ENCODE measurements at regions not wholly inside any gene's neighbourhood (a gene's known extent, or its start where the extent isn't known, plus 50 kb on each side); places are given as distances from the start of the nearest gene placed in this dataset.
A peak's percentile ranks its signal among the peaks of the same experiment; 100 is the strongest.

DNA sequence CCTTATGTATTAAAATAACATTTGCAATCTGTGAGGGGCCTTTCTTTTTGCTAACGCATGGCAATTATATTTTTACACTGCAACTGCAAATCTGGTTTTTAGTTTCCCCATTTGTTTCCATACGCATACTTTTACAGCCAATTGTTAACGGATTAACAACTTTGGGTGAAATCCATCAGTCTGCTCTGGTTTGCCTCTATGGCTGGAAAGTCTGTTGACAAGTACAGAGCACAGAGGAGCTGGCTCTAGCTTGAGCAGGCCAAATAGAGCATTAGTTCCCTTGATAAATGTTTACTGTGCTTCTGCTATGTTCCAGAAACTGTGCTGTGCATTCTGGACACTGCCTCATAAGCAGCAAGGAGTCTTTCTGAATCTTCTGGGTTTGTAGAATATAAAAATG is 400.4 kb upstream of the KIF2A start:
- DNase-seq (ENCODE audit: low spot score), result no peak

DNA sequence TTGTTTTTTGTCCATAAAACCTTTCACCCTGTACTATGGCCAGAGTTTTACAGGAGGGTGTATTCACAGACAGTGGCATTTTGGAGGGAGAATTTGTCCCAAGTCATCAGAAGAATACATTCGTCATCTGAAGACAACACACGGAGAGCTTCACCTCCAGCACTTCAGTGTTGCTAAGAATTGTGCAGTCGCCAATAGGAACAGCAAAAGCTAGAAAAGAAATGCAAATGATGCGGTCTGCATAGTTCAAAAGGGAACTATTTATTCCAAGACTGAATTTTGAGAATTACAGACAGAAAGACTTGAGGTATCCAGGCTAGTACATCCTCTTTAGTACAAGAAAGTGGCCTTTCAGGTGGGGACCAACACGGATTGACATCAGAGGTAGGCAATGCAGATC is 399.2 kb upstream of the KIF2A start:
- DNase-seq (ENCODE audit: low spot score), result no peak

DNA sequence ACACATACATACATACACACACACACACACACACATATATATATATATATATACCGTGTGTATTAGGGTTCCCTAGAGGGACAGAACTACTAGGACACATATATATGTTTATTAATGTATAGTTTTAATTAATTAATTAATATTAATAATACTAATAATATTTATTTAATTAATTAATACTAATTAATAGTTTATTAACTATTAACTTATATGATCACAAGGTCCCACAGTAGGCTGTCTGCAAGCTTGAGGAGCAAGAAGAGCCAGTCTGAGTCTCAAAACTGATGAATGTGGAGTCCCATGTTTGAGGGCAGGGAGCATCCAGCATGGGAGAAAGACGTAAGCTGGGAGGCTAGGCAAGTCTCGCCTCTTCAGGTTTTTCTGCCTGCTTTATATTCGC is 398.0 kb upstream of the KIF2A start:
- no peak for DNase-seq (ENCODE audit: low spot score)

DNA sequence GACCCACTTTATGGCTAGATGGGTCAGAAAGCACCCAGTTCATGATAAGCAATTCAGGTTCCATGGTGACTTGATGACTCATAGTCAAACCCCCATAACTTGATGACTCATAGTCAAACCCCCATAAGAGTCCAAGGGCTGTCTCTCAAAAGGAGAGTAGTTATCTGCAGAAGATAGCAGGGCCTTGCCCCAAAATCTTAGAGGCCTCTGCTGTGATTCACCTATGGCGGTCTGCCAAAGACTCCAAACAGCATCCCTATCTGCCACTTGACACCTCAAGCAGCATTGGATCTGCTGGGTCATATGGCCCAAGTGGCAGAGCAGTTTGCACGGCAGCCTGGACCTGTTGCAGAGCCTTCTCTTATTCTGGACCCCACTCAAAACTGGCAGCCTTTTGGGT is 395.2 kb upstream of the KIF2A start:
- no peak for DNase-seq (ENCODE audit: low spot score)

DNA sequence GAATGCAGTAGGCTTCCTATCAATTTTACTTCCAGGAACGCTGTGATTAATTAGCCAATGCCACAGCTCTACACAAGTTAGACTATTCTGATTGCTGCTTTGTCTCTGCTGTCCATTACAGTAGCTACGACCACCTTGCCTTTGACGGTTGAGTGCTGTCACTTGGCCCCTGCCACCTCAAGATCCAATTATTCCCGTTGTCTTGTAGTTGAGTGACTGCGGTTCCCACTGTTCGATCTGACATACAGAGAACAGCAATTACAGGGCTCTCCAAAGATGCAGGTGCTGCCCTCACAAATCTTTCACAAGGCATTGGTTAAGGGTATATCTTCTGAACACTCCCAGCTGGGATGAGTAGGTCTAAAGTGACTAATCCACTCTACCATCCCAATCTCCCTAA is 393.4 kb upstream of the KIF2A start:
- DNase-seq (ENCODE audit: low spot score), result no peak

DNA sequence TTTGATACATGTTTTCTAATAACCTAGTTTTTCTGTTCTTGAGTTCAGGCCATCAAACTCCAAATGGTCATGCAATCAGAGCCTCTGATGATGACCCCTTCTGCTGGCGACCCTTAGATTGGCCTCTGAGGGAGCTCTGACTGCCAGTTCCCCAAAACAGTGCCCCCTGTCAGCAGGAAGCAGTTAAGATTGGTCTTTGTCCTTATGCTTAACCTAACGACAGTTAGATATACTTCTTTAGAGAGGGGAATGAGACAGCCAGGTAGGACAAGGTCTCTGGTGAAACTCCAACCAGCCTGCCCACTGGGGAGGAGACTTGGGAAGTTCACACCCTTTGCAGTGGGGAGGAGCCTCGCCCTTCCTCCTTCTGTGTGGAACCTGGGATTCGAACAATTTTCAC is 390.4 kb upstream of the KIF2A start:
- no peak for DNase-seq (ENCODE audit: low spot score)

DNA sequence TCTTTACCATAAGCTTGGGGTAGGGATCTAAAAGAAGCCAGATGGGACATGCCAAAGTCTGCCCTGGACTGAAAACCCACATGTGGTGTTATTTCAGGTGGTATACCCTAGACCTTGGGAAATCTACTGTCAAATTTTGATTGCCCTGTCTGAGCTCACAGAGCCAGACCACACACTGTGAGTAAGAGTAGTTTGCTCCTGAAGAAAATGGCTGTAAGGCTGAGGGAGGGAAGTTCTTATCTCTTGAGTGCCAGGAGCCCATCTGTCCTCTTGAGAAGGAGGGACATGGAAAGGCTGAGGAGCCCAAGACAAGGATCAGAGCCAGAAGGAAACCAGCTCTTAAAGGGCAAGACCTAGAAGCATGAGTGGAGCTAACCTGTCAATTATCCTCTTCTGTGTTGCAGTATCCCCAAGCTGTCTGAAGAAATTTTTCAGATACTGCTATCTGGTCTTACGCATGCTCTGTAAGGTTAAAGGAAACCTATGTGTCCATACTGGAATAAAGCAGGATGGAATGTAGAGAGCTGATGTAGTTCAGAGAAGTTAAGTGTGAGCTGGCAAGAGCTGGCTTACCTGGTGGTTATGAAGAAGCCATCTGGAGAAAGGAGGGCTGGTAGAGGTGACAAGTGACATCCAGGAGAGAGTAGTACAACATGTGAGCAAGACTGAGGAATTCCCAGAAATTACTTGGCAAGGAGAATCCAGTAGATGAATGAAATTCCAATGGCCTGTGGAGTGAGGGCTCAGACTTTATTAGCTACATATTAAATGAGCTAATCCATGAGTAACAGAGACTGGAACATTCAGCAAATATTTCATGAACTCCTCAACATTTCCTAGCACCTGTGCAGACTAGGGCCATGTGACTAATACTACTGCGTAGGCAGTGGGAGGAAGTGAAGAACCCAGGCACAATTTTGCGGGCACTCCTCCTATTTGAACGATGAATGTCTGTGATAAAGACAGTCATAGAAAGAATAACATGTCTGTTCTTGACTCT is 389.1 kb upstream of the KIF2A start:
- DNase-seq (ENCODE audit: low spot score), result no peak

DNA sequence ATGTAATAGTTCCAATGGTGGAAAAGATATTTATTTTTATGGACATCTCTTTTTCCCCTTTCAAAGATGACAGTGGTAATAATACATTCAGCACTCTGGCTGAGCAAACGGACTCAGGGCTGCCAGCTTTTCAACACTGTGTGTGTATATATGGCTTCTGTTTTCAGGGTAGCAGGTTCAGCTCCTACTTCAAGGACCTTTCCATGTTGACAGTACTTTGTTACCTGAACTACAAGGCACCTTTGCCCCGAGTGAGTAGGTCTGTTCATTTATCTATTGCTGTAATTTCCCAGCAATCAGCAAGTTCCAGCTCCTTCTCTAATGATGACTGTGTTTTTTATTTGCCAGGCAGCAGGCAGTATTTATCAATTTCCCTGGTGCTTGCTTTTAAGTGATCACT is 387.4 kb upstream of the KIF2A start:
- no peak for DNase-seq (ENCODE audit: low spot score)

DNA sequence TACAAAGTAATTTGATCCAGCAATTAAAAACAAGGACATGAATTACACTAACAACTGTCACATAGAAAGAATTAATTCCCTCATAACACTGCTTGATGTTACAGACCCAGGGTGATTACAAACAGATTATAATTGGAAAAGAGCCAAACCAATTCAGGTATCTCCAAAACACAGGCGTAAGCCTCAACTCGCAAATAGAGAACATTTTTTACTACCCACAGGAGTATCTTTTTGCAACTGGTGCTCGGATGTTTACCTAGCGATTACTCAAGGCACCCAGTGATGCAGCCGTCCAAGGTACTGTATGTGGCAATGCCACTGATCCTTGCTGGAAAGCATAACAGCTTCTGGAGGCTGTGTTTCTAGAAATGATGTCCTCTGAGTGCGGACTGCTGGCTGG is 386.1 kb upstream of the KIF2A start:
- peak; percentile 88 for DNase-seq (ENCODE audit: low spot score)

DNA sequence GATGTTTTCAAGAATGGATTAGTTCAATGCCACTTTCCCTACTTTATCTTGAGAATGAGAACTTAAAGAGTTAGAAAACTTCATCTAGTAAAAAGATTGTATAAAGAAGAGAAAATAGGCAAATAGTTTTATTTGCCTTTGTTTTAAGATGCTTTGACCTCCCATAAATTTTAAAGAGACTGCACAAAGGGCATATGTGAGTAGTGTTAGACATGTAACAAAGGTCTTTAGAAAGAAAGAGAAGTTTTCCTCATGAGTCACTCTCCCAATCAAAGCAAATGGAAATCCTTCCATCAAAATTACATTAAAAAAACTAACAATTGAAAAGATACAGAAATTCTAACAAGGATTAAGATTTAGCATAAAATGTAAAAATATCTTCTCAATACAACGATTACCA is 381.8 kb upstream of the KIF2A start:
- no peak for DNase-seq (ENCODE audit: low spot score)

DNA sequence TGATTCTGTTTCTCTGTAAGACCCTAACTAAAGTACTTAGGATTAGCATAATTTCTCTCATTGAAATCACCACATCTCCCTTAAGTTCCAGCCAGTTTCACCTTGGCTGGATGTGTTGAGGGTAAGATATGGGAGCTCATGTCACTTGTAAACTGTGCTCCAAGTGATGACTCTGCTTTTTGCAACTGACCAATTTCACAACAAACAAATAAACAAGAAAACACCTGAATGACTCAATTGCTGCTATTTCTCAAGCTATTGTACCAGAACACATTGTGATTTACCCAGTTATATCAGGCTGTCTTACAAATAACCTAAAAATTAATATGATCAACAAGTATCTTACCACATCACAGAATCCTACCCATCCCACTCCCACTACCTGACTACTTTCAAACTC is 379.1 kb upstream of the KIF2A start:
- DNase-seq (ENCODE audit: low spot score), result no peak

DNA sequence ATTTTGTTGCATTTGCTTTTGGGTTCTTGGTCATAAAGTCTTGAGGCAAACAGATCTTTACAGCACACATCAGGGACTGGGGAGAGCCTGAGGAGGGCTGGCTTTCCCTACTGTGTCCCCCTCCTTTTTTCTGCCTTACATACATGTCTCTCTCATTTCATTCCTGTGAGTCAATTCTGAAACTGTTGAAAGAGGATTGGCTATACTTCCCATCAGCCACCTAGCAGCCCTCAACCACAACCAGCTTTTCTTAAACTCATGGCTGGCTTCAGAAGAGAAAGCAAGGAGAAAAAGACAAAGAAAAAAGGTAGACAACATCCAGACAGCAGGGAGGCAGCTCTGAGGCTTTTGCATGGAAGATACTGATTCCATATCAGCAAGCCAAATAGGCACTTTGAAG is 374.8 kb upstream of the KIF2A start:
- no peak for DNase-seq (ENCODE audit: low spot score)

DNA sequence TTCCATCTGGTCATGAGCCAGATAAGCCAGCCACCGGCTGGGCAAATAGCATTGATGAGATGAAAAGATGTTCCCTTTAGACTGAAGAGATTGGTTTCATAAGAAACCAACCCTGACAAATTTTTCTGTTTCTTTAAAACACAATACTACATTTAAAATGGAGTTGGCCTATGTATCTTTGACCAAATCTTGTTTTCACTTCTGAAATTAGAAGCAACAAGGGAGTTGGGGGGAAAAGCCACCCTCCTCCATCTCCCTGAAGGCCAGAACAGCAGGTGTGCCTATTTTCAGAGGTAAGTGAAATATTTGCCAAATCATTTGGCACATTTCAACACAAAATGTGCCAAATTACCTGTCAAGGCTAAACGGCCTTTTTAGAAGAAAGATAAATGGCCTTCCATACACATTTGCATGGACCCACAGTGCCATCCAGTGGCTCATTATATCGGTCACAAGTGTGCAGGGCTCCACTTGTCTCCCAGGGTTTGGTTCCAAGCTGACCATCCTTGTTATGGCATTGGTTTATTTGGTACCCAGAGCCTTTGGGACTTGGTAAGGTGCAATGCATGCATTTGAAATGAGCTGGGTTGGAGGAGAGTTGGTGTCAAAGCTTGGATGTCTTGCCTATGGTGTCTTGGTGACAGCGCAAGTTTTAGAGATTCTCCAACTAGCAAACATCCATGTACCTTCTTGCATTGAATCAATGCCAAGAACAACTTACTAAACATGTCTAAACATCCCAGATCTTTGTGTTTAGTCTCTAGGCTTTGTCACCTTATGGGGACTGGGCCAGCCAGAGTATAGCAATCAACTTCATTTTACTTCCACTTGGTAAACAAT is 372.0 kb upstream of the KIF2A start:
- DNase-seq (ENCODE audit: low spot score), result peak; percentile 61

DNA sequence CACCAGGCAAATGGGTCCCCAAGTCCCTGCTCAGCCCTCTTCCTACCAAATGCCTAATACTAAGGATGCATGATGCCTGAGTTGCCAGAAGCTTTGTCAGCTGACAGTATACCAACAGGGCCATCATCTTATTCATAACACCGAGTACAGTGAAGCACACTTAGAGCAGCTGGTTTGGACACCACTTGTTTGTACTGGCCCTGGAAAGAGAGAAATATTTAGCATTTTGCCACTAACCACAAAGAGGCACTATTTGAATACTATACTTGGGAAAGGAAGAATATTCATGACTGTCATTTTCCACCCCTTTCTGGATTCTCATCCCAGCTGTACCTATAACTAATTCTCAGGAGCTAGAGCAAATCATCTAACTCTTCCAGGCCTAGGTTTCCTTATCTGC is 364.4 kb upstream of the KIF2A start:
- DNase-seq (ENCODE audit: low spot score), result no peak

DNA sequence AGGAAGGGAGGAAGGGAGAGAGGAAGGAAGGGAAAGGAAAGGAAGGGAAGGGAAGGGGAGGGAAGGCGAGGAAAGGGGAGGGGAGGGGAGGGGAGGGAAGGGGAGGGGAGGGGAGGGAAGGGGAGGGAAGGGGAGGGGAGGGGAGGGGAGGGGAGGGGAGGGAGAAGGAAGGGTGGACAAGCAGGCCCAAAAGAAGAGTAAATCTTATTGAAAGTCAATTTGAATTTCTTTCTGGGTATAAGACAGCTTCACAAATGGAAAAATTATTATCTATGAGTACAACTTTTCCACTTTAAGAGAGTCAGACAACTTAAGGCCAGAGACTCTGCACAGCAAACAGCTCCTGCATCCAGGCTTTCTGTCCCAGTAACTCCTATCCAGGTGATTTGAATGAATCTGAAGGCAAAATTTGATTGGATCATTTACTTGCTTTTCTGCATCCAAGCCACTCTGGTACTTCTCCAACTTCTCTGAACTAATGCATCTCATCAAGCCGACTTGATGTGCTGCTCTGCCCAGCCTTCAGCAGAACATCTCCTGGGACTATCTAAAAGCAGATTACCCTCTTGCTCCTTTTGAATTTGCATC is 363.4 kb upstream of the KIF2A start:
- DNase-seq (ENCODE audit: low spot score), result no peak

DNA sequence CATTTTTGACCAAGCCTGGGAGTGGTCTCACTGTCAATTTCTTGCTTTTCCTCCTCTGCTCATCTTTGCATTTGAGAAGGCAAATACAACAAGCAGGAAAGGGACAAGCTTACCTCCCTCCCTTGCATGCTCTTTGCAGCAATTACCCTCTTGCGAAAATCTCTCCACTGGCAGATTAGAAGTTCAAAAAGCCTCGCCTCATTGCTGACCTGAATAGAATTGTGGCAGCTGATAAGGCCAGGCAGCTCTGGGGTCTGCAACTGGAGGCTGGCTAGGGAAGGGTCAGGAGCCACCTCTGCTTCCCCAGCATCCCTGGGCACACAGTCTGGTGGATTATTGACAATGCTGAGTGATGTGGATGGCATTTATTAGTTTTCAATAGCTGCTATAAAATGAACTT is 362.3 kb upstream of the KIF2A start:
- DNase-seq (ENCODE audit: low spot score), result no peak

DNA sequence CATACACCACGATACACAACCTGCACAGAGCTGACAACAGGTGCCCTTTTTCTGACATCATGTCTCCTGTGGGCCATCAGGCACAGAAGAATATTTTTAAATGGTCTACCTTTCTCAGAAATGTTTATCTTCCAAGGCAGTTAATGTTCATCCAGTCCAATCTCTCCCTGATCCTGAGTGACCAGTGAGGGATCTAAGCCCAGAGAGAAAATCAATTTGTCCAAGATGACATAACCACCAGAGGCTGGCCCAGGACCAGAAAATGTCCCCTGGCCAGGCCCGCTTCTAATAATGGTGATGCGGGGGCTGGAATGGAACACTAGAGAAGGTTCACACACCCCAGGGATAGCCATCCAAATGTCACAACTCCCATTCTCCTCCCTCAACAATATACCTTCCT is 357.9 kb upstream of the KIF2A start:
- no peak for DNase-seq (ENCODE audit: low spot score)

DNA sequence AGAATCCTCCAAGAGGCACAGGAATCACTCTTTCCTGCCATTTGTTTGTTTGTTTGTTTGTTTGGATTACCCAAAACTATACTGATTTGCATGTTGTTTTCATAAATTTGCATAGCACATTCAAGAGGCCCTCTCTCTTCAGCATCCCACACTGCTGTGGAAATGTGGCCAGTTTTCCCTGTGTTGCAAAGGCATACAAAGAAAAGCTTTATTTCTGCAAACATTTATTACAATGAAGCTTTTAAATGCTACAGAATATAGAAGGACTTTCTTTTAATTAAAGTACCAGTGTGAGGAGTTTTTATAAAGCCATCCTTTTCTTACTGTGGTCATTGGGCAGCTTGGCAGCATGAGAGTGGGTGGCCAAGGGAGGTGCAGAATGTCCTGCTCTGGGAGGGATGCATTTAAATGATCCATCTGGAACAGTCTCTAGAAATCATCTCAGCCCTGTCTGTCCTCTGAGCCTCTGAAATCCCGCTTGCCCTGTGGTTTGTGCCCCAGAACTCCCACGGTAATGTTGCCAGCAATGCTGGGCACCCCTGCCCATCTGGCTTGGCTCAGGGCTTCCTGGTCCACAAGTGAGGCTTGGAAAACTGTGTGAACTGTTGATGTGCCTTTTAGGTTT is 356.8 kb upstream of the KIF2A start:
- no peak for DNase-seq (ENCODE audit: low spot score)

DNA sequence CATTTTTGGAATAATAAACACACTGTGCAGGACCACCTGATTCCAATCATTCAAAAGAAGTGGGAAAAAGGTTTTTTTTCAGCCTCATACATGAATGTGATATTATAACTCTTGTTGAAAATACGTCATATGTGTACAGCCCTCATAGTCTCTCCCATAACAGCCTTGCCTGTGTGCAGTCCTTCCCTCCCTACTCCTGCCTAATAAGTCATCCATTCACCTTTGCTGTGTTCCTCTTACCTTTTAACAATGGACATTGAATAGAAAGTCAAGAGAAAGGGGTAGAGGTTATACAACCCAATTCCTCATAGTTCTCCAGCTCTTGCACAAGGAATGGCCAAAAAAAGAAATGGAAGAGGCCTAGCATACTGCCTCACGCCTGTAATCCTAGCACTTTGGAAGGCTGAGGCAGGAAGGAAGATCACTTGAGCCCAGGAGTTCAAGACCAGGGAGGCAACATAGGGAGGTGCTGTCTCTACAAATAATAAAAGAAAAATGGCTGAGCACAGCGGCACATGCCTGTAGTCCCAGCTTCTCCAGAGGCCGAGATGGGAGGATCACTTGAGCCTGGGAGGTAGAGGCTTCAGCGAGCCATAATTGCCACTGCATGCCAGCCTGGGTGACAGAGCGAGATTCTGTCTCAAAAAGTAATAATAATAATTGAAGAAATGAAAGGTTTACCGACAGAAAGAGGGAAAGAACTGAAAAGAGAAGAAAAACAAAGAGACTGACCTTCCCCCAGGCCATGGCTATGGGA is 356.1 kb upstream of the KIF2A start:
- no peak for DNase-seq (ENCODE audit: low spot score)

DNA sequence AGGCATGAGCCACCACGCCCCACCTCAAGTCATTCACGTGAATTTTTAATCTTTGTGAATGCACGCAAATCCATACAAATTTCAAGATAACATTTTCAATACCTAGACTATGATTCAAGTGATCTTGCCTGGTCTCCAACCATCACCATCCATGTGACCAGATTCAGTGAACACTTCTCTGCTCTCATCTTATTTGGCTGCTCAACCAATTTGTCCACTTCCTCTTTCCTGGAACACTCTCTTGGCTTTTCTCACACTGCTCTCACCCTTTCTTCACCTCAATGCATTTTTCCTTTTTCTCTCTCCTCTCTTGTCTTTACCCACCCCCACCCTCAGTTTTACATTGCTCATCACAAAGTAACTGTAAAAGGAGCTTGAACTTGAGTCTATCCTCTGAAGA is 354.7 kb upstream of the KIF2A start:
- no peak for DNase-seq (ENCODE audit: low spot score)

DNA sequence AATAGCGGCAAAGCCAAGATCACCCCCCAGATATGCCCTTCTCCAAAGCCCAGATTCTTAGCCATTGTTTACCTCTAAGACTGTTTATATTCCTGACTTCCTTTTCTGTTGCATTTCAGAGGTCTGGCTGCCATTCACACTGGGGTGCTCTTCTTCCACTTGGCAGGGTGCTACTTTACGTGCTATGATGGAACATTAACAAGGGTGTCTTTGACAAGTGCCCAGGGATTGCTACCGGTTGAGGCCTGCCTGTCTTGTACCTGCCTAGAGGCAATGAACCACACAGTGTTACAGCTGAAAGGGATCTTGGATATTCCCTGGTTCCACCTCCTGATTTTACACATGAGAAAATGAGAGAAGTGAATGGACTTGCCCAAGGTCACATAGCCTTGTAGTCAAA is 352.1 kb upstream of the KIF2A start:
- no peak for DNase-seq (ENCODE audit: low spot score)
